ENCODE measurements at regions not wholly inside any gene's neighbourhood (a gene's known extent, or its start where the extent isn't known, plus 50 kb on each side); places are given as distances from the start of the nearest gene placed in this dataset.

DNA sequence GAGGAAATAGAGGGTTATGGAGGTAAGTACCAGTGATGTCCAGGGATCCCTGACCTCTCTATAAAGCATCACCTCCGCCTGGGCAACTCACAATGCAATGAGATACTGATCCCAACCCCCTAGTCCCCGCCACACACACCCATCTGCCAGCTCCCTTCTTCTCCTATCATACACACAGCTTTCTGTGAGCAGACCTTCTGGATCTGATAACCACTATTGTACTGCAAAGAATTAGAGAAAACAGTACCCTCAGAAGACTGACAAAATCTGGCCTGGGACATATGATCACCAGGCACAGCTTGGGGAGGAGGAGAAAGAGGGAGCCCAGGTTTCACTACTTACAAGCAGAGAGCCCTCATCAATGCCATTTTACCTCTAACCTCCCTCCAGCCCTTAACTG lies 249.0 kb downstream of the SEC61B start:
- no peak overlapping the region for H3K27ac ChIP-seq
- H3K4me3 ChIP-seq: no peak overlapping the region
- H3K36me3 ChIP-seq: no peaks in the 10 kb centered on the region
- DNase-seq: no peak
- no peaks in the 10 kb centered on the region for H3K4me1 ChIP-seq
- TF ChIP-seq, protein P1, sequence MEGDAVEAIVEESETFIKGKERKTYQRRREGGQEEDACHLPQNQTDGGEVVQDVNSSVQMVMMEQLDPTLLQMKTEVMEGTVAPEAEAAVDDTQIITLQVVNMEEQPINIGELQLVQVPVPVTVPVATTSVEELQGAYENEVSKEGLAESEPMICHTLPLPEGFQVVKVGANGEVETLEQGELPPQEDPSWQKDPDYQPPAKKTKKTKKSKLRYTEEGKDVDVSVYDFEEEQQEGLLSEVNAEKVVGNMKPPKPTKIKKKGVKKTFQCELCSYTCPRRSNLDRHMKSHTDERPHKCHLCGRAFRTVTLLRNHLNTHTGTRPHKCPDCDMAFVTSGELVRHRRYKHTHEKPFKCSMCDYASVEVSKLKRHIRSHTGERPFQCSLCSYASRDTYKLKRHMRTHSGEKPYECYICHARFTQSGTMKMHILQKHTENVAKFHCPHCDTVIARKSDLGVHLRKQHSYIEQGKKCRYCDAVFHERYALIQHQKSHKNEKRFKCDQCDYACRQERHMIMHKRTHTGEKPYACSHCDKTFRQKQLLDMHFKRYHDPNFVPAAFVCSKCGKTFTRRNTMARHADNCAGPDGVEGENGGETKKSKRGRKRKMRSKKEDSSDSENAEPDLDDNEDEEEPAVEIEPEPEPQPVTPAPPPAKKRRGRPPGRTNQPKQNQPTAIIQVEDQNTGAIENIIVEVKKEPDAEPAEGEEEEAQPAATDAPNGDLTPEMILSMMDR (IDR thresholded peaks at IDR 0.05): no peak
- no peak for TF ChIP-seq POLR2A (IDR thresholded peaks at IDR 0.05)
- H3K27me3 ChIP-seq: no peaks in the 10 kb centered on the region
- no peaks in the 10 kb centered on the region for H3K9me3 ChIP-seq

DNA sequence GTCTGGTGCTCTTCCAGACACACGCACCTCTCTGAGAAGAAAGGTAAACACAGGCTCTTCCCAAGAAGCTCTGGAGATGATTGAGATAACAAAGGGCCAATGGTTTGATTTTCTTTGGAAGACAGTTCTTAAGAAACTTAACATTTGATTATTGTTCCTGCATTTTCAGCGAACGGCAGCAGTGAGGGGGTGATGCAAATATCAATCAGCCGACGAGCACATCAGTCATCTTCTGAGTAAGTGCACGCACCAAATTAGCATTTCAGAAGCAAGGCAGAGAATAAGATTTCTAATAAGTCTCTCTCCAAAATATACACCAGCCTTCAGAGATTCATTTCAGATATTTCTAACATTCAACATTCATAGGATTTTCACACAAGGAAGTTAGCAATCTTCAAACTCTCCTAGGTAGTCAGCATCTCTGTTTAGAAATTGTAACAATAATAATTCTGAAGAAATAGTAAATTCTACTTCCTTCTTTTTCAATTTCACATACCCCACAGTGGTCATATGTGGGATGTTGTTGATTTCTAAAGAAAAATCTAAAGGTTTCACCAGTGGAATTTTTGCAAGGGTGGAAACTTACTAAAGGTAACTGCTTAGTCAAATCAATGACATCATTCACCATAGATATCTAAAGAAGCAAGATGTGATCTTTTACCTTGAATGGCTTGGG lies 250.3 kb downstream of the SEC61B start:
- Histone ChIP-seq H3K4me3 (no peak overlapping the region), H3K4me1 (no peaks in the 10 kb centered on the region), H3K9me3 (no peaks in the 10 kb centered on the region), H3K36me3 (no peaks in the 10 kb centered on the region), H3K27ac (no peak overlapping the region), H3K27me3 (no peaks in the 10 kb centered on the region)
- no peak for DNase-seq
- TF ChIP-seq, protein P1 (IDR thresholded peaks at IDR 0.05): no peak
- TF ChIP-seq POLR2A (IDR thresholded peaks at IDR 0.05): no peak

DNA sequence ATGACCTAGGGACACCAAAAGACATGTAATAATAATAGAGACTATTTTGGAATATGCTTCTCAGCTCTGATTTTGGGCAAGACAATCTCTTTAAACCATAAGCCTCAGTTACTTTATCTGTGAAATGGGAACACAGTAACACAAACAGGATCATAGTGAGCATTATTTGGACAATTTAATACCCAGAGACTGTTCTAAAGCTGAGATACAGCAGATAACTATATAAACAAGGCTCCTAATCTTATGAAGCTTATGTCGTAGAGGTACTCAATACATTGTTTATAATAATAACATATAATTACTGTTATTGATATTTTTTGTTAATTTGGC lies 250.8 kb downstream of the SEC61B start:
- H3K27ac ChIP-seq: no peak overlapping the region
- H3K36me3 ChIP-seq: no peaks in the 10 kb centered on the region
- H3K4me3 ChIP-seq: no peak overlapping the region
- H3K4me1 ChIP-seq: no peaks in the 10 kb centered on the region
- no peaks in the 10 kb centered on the region for H3K9me3 ChIP-seq
- TF ChIP-seq, protein P1 (IDR thresholded peaks at IDR 0.05): no peak
- no peak for TF ChIP-seq POLR2A (IDR thresholded peaks at IDR 0.05)
- no peak for DNase-seq
- no peaks in the 10 kb centered on the region for H3K27me3 ChIP-seq

DNA sequence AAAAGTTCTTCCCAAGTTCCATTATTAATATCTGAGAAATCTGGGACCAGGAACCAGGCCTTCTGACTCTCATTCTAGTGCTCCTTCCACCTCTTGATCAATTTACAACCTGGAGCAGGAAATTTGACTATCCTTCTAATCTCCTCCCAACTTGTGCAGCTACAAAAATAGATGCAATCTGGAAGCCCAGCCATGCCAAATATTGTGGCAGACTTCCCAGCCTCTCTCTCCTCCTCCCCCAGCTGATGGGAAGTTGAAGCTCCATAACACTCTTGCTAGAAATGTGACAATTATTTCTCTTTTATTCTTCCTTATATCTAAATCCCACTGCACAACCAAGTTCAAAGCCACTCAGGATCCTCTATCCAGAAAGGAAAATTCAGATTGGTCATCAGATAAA lies 252.1 kb downstream of the SEC61B start:
- TF ChIP-seq, protein P1 (IDR thresholded peaks at IDR 0.05): no peak
- TF ChIP-seq POLR2A (IDR thresholded peaks at IDR 0.05): no peak
- Histone ChIP-seq H3K27me3 (no peaks in the 10 kb centered on the region), H3K4me1 (no peaks in the 10 kb centered on the region), H3K27ac (no peak overlapping the region), H3K4me3 (no peak overlapping the region), H3K36me3 (no peaks in the 10 kb centered on the region), H3K9me3 (no peaks in the 10 kb centered on the region)
- DNase-seq: no peak

GRCh38 chr9:99475401-99476065 lies 253.5 kb downstream of the SEC61B start:
- Histone ChIP-seq H3K36me3 (no peaks in the 10 kb centered on the region), H3K4me3 (no peak overlapping the region), H3K27me3 (no peaks in the 10 kb centered on the region), H3K4me1 (no peaks in the 10 kb centered on the region), H3K27ac (no peak overlapping the region), H3K9me3 (no peaks in the 10 kb centered on the region)
- no peak for DNase-seq
- TF ChIP-seq, protein P1 (IDR thresholded peaks at IDR 0.05): no peak
- TF ChIP-seq POLR2A (IDR thresholded peaks at IDR 0.05): no peak
